Transverse colon (tissue), 4 donors: ENCODE measurements at regions not wholly inside any gene's neighbourhood (a gene's known extent, or its start where the extent isn't known, plus 50 kb on each side); places are given as distances from the start of the nearest gene placed in this dataset.

Experiments used
- DNase-seq: peaks from one replicate; pipeline ENCODE4 v3.0.0-alpha.2; 2019
- H3K27ac ChIP-seq, 4 donors: fragments of 200-600 bp; sonication (generic); 2 replicates each; pipeline ENCODE4 v1.5.1; 2016 to 2018; ENCODE audit warnings: inconsistent platforms in 4 of 4
- H3K27me3 ChIP-seq: fragments of 200-600 bp; sonication (generic); 2 replicates; pipeline ENCODE4 v1.5.1; 2017; ENCODE audit warnings: inconsistent platforms
- H3K36me3 ChIP-seq, 4 donors: fragments of 200-600 bp; sonication (generic); 2 replicates each; pipeline ENCODE4 v1.5.1; 2017 to 2019; ENCODE audit warnings: inconsistent platforms in 4 of 4
- H3K4me1 ChIP-seq, 4 donors: fragments of 200-600 bp; sonication (generic); 2 replicates each; pipeline ENCODE4 v1.5.1; 2017 to 2020; ENCODE audit warnings: inconsistent platforms in 4 of 4
- H3K4me3 ChIP-seq, 4 donors: fragments of 200-600 bp; sonication (generic); 1 replicate in 1 of 4; 2 replicates in 3 of 4; pipeline versions ENCODE4 v1.5.1 to v1.6.1; 2017 to 2019; ENCODE audit warnings: inconsistent platforms in 4 of 4
- H3K9me3 ChIP-seq, 2 donors: fragments of 200-600 bp; sonication (generic); 2 replicates each; pipeline ENCODE4 v1.5.1; 2017 to 2019; ENCODE audit warnings: inconsistent platforms in 2 of 2
- EP300 ChIP-seq: sonication (generic); formaldehyde crosslinking; IDR thresholded peaks from one replicate; pipeline ENCODE4 v1.6.1; 2017; ENCODE audit warnings: antibody characterized with exemption, low read depth
- POLR2A ChIP-seq: fragments of 450-650 bp; IDR thresholded peaks from one replicate; pipeline ENCODE4 v1.6.1; 2016; ENCODE audit warnings: antibody characterized with exemption, mild to moderate bottlenecking, moderate library complexity
- POLR2AphosphoS5 ChIP-seq, 3 donors: sonication (generic); formaldehyde crosslinking; IDR thresholded peaks; one replicate each; pipeline ENCODE4 v1.6.1; 2016; ENCODE audit warnings: antibody characterized with exemption in 3 of 3
- WGBS, 2 donors: methylation state at CpG; one replicate each; pipeline ENCODE4 v1.1.5; 2018; ENCODE audit warnings: low coverage in 1 of 2; 5-methylcytosine and 5-hydroxymethylcytosine counted together
- in situ Hi-C, 4 donors: fragments of 200-750 bp; cut with MboI; loops; one replicate each; pipeline versions ENCODE4 v1.15.0 to v1.15.1; 2017; ENCODE audit warnings: low sequenced_read_pairs in 3 of 4, low pct_ligation_motif_present in 1 of 4, low pct_unique_long_range_greater_than_20kb in 1 of 4
- intact Hi-C: fragments of 100-400 bp; cut with DNase I; formaldehyde crosslinking; loops from one replicate; pipeline ENCODE4 v1.15.1; 2023; ENCODE audit warnings: low total_unique reads
- TF ChIP-seq, protein P1 (sequence below), 5 experiments: fragments of 200-600 bp in 3 of 5; fragments of 450-650 bp in 2 of 5; sonication (generic) in 3 of 5; IDR thresholded peaks; 1 replicate in 2 of 5; 2 replicates in 3 of 5; pipeline ENCODE4 v1.5.1; 2016 to 2017; ENCODE audit warnings: antibody characterized with exemption in 5 of 5, inconsistent platforms in 3 of 5, mild to moderate bottlenecking in 2 of 5, moderate library complexity in 1 of 5

- 63 to 83% methylated on average over 1 of the region's 1 CpG for WGBS, 2 donors
- no peak for DNase-seq
- in situ Hi-C loops, result no loop called here
- no peak overlapping the region for H3K27ac ChIP-seq
- H3K4me3 ChIP-seq, result no peak overlapping the region
- H3K9me3 ChIP-seq, result no peaks in the 10 kb centered on the region
- TF ChIP-seq, protein P1, sequence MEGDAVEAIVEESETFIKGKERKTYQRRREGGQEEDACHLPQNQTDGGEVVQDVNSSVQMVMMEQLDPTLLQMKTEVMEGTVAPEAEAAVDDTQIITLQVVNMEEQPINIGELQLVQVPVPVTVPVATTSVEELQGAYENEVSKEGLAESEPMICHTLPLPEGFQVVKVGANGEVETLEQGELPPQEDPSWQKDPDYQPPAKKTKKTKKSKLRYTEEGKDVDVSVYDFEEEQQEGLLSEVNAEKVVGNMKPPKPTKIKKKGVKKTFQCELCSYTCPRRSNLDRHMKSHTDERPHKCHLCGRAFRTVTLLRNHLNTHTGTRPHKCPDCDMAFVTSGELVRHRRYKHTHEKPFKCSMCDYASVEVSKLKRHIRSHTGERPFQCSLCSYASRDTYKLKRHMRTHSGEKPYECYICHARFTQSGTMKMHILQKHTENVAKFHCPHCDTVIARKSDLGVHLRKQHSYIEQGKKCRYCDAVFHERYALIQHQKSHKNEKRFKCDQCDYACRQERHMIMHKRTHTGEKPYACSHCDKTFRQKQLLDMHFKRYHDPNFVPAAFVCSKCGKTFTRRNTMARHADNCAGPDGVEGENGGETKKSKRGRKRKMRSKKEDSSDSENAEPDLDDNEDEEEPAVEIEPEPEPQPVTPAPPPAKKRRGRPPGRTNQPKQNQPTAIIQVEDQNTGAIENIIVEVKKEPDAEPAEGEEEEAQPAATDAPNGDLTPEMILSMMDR (IDR thresholded peaks at IDR 0.05), result no peak
- TF ChIP-seq POLR2A (no peak), POLR2AphosphoS5 (IDR thresholded peaks at IDR 0.05) (no peak), EP300 (no peak)
- H3K36me3 ChIP-seq, result no peaks in the 10 kb centered on the region
- no peaks in the 10 kb centered on the region for H3K27me3 ChIP-seq
- H3K4me1 ChIP-seq, result peaks cover 0 to 2% (median under 1%) of the 10 kb centered on the region in 4 donors
- intact Hi-C loops, result no loop called here
Measured at GRCh38 chr10:36110097-36110496, 468.0 kb upstream of the FZD8 start.

DNA sequence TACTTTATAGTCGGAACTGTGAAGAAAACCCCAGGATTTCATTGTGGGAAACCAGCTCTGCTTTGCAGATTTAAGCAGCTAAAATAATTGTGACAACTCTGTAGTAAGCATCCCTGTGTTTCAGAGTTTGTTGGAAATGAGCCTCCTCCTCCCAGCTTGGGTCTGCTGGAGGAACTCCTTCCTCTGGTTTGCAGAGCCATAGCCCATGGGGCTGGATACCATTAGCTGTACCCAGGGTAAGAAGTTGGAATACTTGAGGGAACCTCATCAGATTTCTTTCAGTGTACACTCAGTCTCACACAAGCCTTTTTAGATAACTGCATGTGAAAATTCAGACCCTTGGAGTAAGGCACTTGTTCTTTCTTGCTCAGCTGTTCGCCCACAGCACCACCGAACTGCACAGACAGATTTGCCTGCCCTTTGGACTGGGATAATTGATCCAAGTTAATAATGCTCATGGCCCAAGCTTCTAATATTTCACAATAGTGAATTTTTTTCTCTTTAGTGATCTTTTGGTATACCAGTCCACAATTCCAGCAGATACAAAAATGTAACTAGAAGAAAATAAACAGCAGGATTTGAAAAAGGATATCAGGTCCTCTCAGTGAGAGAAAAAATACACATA, 467.4 kb upstream of the FZD8 start:
- H3K4me1 ChIP-seq, result no peaks in the 10 kb centered on the region
- no peaks in the 10 kb centered on the region for H3K9me3 ChIP-seq
- TF ChIP-seq POLR2A (no peak), EP300 (no peak), POLR2AphosphoS5 (IDR thresholded peaks at IDR 0.05) (no peak)
- TF ChIP-seq, protein P1 (IDR thresholded peaks at IDR 0.05), result no peak
- H3K36me3 ChIP-seq, result no peaks in the 10 kb centered on the region
- DNase-seq, result no peak
- no peak overlapping the region for H3K27ac ChIP-seq
- no peak overlapping the region for H3K4me3 ChIP-seq
- no peaks in the 10 kb centered on the region for H3K27me3 ChIP-seq
- 70 to 71% methylated on average over 3 of the region's 3 CpGs for WGBS, 2 donors
- in situ Hi-C loops (no loop called here), intact Hi-C loops (no loop called here)

DNA sequence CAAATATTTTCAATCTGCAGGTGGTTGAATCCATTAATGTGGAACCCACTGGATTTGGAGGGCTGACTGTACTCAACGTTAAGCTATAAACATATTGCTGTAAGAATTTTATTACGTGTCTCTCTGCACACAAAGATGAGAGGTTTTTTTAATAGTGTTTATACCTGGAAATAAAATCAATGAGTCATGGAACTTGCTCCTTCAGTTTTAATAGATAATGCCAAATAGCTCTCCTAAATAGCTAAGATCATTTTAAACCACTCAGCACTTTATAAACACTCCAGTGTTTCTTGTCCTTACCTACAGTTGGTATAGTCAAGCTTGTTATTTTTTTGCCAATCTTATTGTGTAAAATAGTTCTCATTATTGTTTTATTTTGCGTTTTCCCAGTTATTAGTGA, 455.6 kb upstream of the FZD8 start:
- in situ Hi-C loops, result no loop called here
- H3K9me3 ChIP-seq, result no peaks in the 10 kb centered on the region
- H3K4me1 ChIP-seq, result no peaks in the 10 kb centered on the region
- no peak for DNase-seq
- no peak overlapping the region for H3K4me3 ChIP-seq
- intact Hi-C loops, result no loop called here
- WGBS, 2 donors, result 46 to 65% methylated on average over 3 of the region's 3 CpGs
- TF ChIP-seq POLR2AphosphoS5 (IDR thresholded peaks at IDR 0.05) (no peak), EP300 (no peak), POLR2A (no peak)
- TF ChIP-seq, protein P1 (IDR thresholded peaks at IDR 0.05), result no peak
- H3K27me3 ChIP-seq, result no peaks in the 10 kb centered on the region
- H3K27ac ChIP-seq, result no peak overlapping the region
- H3K36me3 ChIP-seq, result no peaks in the 10 kb centered on the region

DNA sequence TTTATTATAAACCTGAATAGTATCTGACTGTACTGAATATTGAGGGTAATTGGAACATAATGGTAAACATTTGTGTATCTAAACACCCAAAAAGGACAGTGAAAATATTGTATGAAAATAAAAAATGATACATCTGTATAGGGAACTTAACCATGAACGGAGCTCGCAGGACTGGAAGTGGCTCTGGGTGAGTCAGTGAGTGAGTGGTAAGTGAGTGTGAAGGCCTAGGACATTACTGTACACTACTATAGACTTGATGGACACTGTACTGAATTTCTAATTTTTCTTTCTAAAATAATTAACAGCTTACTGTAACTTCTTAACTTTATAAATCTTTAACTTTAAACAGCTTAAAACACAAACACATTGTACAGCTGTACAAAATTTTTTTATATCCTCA, 454.5 kb upstream of the FZD8 start:
- no peak overlapping the region for H3K27ac ChIP-seq
- H3K4me1 ChIP-seq, result no peaks in the 10 kb centered on the region
- H3K9me3 ChIP-seq, result no peaks in the 10 kb centered on the region
- 93 to 100% methylated on average over 2 of the region's 2 CpGs for WGBS, 2 donors
- H3K36me3 ChIP-seq, result no peaks in the 10 kb centered on the region
- DNase-seq, result no peak
- no peak for TF ChIP-seq POLR2A
- TF ChIP-seq, protein P1 (IDR thresholded peaks at IDR 0.05), result no peak
- TF ChIP-seq POLR2AphosphoS5 (IDR thresholded peaks at IDR 0.05), result no peak
- no peak for TF ChIP-seq EP300
- no peak overlapping the region for H3K4me3 ChIP-seq
- H3K27me3 ChIP-seq, result no peaks in the 10 kb centered on the region
- in situ Hi-C loops, result no loop called here
- intact Hi-C loops, result no loop called here
